Mucosa of stomach (tissue), 1 donor: ENCODE measurements at regions not wholly inside any gene's neighbourhood (a gene's known extent, or its start where the extent isn't known, plus 50 kb on each side); places are given as distances from the start of the nearest gene placed in this dataset.
"Not testable (repeated sequence)": the region's sequence is repeated elsewhere in the genome, so short reads cannot be mapped to it uniquely, and the experiment has no call there.

ENCODE experiments used
- H3K27me3 ChIP-seq: one replicate; pipeline ENCODE4 v1.7.0; 2013; ENCODE audit warnings: mild to moderate bottlenecking, low read length; ENCODE audit not compliant: control insufficient read depth, insufficient read depth
- H3K36me3 ChIP-seq: one replicate; pipeline ENCODE4 v1.7.0; 2013; ENCODE audit warnings: low read length; ENCODE audit not compliant: control insufficient read depth, insufficient read depth
- H3K4me1 ChIP-seq: one replicate; pipeline ENCODE4 v1.7.0; 2013; ENCODE audit warnings: mild to moderate bottlenecking, low read length; ENCODE audit not compliant: control insufficient read depth, insufficient read depth
- H3K4me3 ChIP-seq: one replicate; pipeline ENCODE4 v1.7.0; 2013; ENCODE audit warnings: low read length
- H3K9ac ChIP-seq: one replicate; pipeline ENCODE4 v1.7.0; 2013; ENCODE audit warnings: mild to moderate bottlenecking, low read length, moderate library complexity
- H3K9me3 ChIP-seq: one replicate; pipeline ENCODE4 v1.7.0; 2013; ENCODE audit warnings: mild to moderate bottlenecking, low read length, moderate library complexity; ENCODE audit not compliant: control insufficient read depth
- donor health status: Pancreatic carcinoma.

DNA sequence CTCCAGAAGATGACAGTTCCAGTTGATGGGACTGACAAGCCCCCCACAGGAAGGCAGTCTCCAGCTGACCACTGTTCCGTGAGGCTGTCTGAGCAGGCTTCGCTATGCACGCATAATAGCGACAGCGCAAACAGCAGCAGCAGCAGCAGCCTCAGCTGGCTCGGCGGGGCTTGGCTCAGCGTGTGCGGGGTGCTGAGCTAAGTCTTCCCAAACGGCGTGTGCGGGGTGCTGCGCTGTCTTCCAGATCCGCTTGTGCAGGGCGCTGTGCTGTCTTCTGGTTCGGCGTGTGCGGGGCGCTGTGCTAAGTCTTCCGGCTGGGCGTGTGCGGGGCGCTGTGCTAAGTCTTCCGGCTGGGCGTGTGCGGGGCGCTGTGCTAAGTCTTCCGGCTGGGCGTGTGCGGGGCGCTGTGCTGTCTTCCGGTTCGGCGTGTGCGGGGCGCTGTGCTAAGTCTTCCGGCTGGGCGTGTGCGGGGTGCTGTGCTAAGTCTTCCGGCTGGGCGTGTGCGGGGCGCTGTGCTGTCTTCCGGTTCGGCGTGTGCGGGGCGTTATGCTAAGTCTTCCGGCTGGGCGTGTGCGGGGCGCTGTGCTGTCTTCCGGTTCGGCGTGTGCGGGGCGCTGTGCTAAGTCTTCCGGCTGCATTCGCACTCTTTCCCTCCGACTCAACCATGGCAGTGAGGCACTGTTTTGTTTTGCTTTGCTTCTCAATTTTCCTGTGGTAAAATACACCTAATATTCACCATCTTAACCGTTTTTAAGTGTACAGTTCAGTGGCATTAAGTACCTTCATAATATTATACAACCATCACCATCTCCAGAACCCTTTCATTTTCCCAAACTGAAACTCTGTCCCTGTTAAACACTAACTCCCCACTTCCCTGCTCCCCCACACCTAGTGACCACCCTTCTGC lies 156.1 kb downstream of the BMP7 start:
- not testable (repeated sequence) for H3K4me1 ChIP-seq, H3K9ac ChIP-seq, H3K9me3 ChIP-seq, H3K27me3 ChIP-seq, H3K4me3 ChIP-seq, H3K36me3 ChIP-seq

- Histone ChIP-seq H3K9ac (no peak overlapping the region), H3K4me1 (no peaks in the 10 kb centered on the region), H3K9me3 (no peaks in the 10 kb centered on the region), H3K36me3 (no peaks in the 10 kb centered on the region), H3K27me3 (no peaks in the 10 kb centered on the region), H3K4me3 (no peak overlapping the region)
Measured at GRCh38 chr20:57111028-57111373, 155.4 kb downstream of the BMP7 start.

GRCh38 chr20:57112448-57112847 lies 154.0 kb downstream of the BMP7 start:
- H3K4me1 ChIP-seq: no peaks in the 10 kb centered on the region
- H3K27me3 ChIP-seq: no peaks in the 10 kb centered on the region
- H3K4me3 ChIP-seq: no peak overlapping the region
- H3K9ac ChIP-seq: no peak overlapping the region
- no peaks in the 10 kb centered on the region for H3K9me3 ChIP-seq
- H3K36me3 ChIP-seq: no peaks in the 10 kb centered on the region

GRCh38 chr20:57114290-57115005 lies 152.0 kb downstream of the BMP7 start:
- Histone ChIP-seq H3K9me3 (no peaks in the 10 kb centered on the region), H3K9ac (no peak overlapping the region), H3K4me1 (no peaks in the 10 kb centered on the region), H3K4me3 (no peak overlapping the region), H3K36me3 (no peaks in the 10 kb centered on the region), H3K27me3 (no peaks in the 10 kb centered on the region)

DNA sequence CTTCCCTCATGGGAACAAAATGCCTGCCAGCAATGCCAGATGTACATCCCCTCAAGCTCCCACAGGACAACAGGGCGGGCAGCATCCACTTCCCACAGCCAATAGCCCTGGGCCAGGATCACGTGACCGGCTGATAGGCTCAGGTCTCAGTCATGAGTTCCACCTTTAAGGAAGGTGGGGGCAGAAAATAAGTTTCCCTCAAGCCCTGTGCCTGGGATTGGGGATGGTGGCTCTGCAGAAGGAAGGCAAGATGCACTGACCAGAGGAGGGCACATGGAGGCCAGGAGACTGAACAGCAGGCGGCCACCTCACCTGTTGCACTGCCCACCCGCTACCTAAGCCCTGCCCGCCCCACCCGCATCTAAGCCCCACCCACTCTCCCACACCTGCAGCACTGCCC lies 149.1 kb downstream of the BMP7 start:
- Histone ChIP-seq H3K9me3 (no peaks in the 10 kb centered on the region), H3K36me3 (no peaks in the 10 kb centered on the region), H3K4me1 (no peaks in the 10 kb centered on the region), H3K4me3 (no peak overlapping the region), H3K27me3 (no peaks in the 10 kb centered on the region), H3K9ac (no peak overlapping the region)

DNA sequence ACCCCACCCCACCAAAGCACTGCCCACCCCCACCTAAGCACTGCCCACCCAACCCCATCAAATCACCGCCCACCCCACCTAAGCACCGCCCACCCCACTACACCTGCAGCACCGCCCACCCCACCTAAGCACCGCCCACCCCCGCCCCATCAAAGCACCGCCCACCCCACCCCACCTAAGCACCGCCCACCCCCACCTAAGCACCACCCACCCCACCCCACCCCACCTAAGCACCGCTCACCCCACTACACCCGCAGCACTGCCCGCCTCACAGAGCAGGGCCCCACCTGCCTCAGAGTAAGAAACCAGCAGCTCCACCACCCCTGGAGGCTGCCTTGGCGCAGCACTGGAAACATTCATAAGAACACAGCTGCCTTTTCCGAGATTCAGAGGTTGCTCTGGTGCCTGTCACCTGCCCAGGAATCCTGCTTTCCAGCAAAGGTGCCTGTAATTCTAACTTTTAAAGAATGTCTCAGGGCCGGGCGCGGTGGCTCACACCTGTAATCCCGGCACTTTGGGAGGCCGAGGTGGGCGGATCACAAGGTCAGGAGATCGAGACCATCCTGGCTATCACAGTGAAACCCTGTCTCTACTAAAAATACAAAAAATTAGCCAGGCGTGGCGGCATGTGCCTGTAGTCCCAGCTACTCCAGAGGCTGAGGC lies 148.2 kb downstream of the BMP7 start:
- no peak overlapping the region for H3K4me3 ChIP-seq
- H3K9ac ChIP-seq: no peak overlapping the region
- no peaks in the 10 kb centered on the region for H3K27me3 ChIP-seq
- H3K4me1 ChIP-seq: no peaks in the 10 kb centered on the region
- H3K36me3 ChIP-seq: no peaks in the 10 kb centered on the region
- H3K9me3 ChIP-seq: no peaks in the 10 kb centered on the region
